GM12875 (cell line): ENCODE measurements at regions not wholly inside any gene's neighbourhood (a gene's known extent, or its start where the extent isn't known, plus 50 kb on each side); places are given as distances from the start of the nearest gene placed in this dataset.

Experiments
- H3K4me3 ChIP-seq: one replicate; pipeline ENCODE4 v1.5.1; 2011; ENCODE audit warnings: low read depth, low read length, control low read depth
- TF ChIP-seq, protein P1 (sequence below): IDR thresholded peaks from 2 replicates; pipeline ENCODE4 v1.5.1; 2011; ENCODE audit warnings: low read depth, mild to moderate bottlenecking, control low read depth, inconsistent platforms, low read length, moderate library complexity, borderline replicate concordance; ENCODE audit not compliant: insufficient read depth

DNA sequence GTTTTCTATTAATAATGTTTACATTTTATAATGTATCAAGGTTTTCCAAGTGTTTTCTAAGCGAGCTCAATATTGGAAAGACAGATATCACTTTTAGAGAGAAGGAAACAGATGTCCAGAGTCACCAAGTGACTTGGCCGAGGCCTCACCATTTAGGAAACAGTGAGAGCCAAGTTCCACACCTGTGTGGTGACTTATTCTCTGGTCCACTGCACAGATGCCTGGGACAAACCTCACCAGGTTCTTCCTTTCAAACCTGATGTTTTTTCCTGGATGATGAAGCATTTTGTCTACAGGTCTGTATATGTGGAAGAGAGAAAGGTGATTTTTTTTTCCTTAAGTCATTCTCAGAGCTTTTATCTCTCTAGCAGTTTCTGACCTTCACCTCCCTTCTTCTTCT lies 280.7 kb downstream of the LPIN1 start:
- H3K4me3 ChIP-seq, result no peak overlapping the region
- TF ChIP-seq, protein P1, sequence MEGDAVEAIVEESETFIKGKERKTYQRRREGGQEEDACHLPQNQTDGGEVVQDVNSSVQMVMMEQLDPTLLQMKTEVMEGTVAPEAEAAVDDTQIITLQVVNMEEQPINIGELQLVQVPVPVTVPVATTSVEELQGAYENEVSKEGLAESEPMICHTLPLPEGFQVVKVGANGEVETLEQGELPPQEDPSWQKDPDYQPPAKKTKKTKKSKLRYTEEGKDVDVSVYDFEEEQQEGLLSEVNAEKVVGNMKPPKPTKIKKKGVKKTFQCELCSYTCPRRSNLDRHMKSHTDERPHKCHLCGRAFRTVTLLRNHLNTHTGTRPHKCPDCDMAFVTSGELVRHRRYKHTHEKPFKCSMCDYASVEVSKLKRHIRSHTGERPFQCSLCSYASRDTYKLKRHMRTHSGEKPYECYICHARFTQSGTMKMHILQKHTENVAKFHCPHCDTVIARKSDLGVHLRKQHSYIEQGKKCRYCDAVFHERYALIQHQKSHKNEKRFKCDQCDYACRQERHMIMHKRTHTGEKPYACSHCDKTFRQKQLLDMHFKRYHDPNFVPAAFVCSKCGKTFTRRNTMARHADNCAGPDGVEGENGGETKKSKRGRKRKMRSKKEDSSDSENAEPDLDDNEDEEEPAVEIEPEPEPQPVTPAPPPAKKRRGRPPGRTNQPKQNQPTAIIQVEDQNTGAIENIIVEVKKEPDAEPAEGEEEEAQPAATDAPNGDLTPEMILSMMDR, result no peak

DNA sequence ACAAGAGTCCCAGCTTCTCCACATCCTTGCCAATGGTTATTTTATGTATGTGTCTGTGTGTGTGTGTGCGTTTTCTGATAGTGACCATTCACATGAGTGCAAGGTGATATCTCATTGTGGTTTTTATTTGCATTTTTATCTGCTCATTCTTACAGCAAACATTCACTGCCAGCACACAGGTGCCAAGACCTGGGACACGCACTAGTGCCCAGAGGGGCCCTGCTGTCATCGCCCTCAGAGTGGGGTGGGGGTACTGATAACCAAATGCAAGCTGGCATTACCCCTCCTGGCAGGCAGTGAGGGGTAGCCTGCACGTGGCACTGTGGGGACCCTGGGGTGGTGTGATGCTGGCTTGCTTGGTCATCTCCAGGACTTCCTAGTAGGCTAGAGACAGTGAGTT lies 285.4 kb downstream of the LPIN1 start:
- no peak overlapping the region for H3K4me3 ChIP-seq
- TF ChIP-seq, protein P1, result no peak

DNA sequence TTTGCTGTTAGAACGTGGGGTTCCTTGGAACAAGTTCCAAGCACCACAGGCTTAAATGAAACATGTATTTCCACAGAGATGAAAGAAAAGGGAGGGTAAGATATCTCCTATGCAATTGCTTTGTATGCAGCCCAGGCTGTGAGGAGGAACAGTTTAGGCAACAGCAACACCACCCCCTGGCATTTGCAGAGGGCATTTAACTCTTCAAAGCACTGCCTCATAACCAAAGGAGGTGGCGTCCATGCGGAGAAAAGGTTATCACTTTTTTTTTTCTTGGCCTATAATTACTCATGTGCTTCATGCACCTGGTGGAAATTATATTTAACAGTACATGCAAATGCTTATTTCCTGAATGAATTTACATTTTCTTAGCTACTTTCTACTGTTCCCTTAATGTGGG lies 286.0 kb downstream of the LPIN1 start:
- TF ChIP-seq, protein P1, result peak; percentile 39
- no peak overlapping the region for H3K4me3 ChIP-seq

DNA sequence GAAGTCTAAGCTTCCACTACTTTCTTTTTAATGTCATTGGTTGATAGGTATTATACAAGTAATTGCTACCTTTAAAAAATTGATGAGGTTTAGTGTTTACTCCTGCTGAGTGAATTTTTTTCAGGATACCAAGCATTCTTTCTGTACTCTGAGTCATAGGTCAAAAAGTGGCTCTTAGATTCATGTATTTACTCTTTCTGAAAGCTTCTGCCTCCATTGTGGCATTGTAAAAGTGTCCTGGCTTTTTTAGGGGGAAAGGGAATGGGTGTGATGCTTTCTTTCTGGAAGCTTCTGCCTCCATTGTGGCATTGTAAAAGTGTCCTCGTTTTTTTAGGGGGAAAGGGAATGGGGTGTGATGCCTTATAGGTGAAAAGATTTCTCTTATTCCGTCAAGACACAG lies 286.5 kb downstream of the LPIN1 start:
- TF ChIP-seq, protein P1, result no peak

GRCh38 chr2:12033494-12033893 lies 287.1 kb downstream of the LPIN1 start:
- no peak overlapping the region for H3K4me3 ChIP-seq
- TF ChIP-seq, protein P1, result no peak

More for the DNA sequence above, 286.5 kb downstream of the LPIN1 start:
- no peak overlapping the region for H3K4me3 ChIP-seq

DNA sequence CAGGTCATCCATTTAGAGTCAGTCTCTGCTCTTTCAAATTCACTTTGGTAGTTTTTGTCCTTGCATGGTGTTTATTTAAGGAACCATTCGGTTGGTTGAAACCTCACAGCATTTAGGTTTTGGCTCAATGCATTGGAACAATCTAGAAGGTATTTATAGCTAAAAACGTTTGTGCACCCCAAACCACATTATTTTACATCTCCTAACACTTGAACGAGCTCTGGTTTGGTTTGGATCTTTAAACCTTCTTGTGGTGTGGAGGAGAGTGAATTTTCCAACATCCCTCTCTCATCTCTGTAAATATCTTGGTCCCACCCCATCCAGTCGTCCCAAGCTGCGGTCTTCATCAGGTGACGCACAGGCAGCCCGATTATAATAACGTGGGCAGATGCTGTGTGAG lies 287.9 kb downstream of the LPIN1 start:
- TF ChIP-seq, protein P1, result no peak
- no peak overlapping the region for H3K4me3 ChIP-seq

DNA sequence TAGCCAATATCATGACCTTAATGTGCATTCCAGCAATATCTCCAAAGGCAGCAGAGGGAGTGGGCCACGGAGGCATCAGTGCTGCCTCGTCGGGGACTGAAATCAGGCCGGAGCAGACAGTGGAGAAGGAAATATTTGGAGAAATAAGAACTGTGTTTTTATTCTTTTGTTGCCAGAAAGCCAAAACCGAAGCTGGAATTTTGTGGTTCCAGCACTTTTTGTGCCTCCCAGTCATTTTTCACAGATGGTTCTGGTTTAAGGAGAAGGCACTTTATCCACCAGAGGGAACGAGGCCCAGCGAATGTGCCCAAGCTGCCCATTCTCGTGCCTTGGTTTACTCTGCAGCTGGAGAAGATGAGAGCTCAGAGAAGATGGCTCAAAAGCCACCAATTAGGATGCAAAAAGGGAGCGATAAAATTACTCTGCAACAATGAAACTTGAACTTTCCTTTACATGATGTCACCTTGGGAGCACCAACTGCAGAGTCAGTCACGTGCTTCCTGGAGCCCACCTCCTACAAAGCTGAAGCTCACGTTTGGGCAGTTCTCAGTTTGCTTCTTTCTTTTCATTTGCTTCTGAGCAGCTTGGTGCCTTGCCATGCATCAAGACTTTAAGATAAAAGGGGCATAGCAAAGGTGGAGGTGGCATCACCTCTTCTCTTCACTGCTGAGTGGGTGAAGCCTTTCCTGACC lies 288.7 kb downstream of the LPIN1 start:
- TF ChIP-seq, protein P1, result no peak
- no peak overlapping the region for H3K4me3 ChIP-seq
